Liver (tissue), 8 donors: ENCODE measurements at regions not wholly inside any gene's neighbourhood (a gene's known extent, or its start where the extent isn't known, plus 50 kb on each side); places are given as distances from the start of the nearest gene placed in this dataset.

Experiments
- DNase-seq: peaks from one replicate; pipeline ENCODE4 v3.0.0-alpha.2; 2017; ENCODE audit warnings: low spot score
- H3K27ac ChIP-seq, 2 donors: one replicate each; pipeline ENCODE4 v1.7.0; 2013; ENCODE audit warnings: inconsistent platforms in 2 of 2, low read length in 2 of 2, control low read depth in 1 of 2, low read depth in 1 of 2, mild to moderate bottlenecking in 1 of 2
- H3K27me3 ChIP-seq, 4 donors: one replicate each; pipeline versions ENCODE4 v1.6.1 to v1.7.0; 2013; ENCODE audit warnings: low read length in 3 of 4, inconsistent platforms in 1 of 4, mild to moderate bottlenecking in 1 of 4, moderate library complexity in 1 of 4; ENCODE audit not compliant: control insufficient read depth in 4 of 4, insufficient read depth in 4 of 4
- H3K36me3 ChIP-seq, 4 donors: one replicate each; pipeline versions ENCODE4 v1.6.1 to v1.7.0; 2013; ENCODE audit warnings: low read length in 3 of 4, mild to moderate bottlenecking in 3 of 4, low read depth in 1 of 4, moderate library complexity in 1 of 4; ENCODE audit not compliant: control insufficient read depth in 4 of 4, insufficient read depth in 3 of 4
- H3K4me1 ChIP-seq, 4 donors: one replicate each; pipeline versions ENCODE4 v1.6.1 to v1.7.0; 2013; ENCODE audit warnings: low read length in 3 of 4, mild to moderate bottlenecking in 3 of 4, moderate library complexity in 1 of 4; ENCODE audit not compliant: control insufficient read depth in 4 of 4, insufficient read depth in 4 of 4
- H3K4me3 ChIP-seq, 3 donors: one replicate each; pipeline versions ENCODE4 v1.6.1 to v1.7.0; 2013; ENCODE audit warnings: low read length in 3 of 3, control low read depth in 1 of 3, low read depth in 1 of 3, mild to moderate bottlenecking in 1 of 3
- H3K9ac ChIP-seq, 2 donors: one replicate each; pipeline ENCODE4 v1.7.0; 2013; ENCODE audit warnings: low read length in 2 of 2, mild to moderate bottlenecking in 2 of 2, moderate library complexity in 2 of 2, control low read depth in 1 of 2, low read depth in 1 of 2
- H3K9me3 ChIP-seq, 4 donors: one replicate each; pipeline versions ENCODE4 v1.6.1 to v1.7.0; 2013; ENCODE audit warnings: low read length in 3 of 4; ENCODE audit not compliant: control insufficient read depth in 4 of 4
- CTCF ChIP-seq: fragments of 150-350 bp; IDR thresholded peaks from 2 replicates; pipeline ENCODE4 v1.5.1; 2017; ENCODE audit warnings: improper control_type of control experiment, low read depth, low read length; ENCODE audit not compliant: missing input control
- EGR1 ChIP-seq, 2 donors: IDR thresholded peaks; 2 replicates each; pipeline ENCODE4 v1.6.1; 2016 to 2018; ENCODE audit warnings: antibody characterized with exemption in 2 of 2, low read depth in 2 of 2
- FOXA1 ChIP-seq: IDR thresholded peaks from 2 replicates; pipeline ENCODE4 v1.6.1; 2016; ENCODE audit warnings: antibody characterized with exemption
- FOXA2 ChIP-seq: IDR thresholded peaks from 2 replicates; pipeline ENCODE4 v1.6.1; 2016; ENCODE audit warnings: antibody characterized with exemption
- GABPA ChIP-seq, 2 donors: IDR thresholded peaks in 1 of 2; conservative IDR thresholded peaks in 1 of 2; 2 replicates each; pipeline ENCODE4 v1.6.1; 2016; ENCODE audit warnings: antibody characterized with exemption in 2 of 2, mild to moderate bottlenecking in 1 of 2, moderate library complexity in 1 of 2
- HNF4A ChIP-seq, 2 donors: conservative IDR thresholded peaks; 2 replicates each; pipeline ENCODE4 v1.6.1; 2016; ENCODE audit warnings: antibody characterized with exemption in 2 of 2, mild to moderate bottlenecking in 2 of 2
- HNF4G ChIP-seq: IDR thresholded peaks from 2 replicates; pipeline ENCODE4 v1.6.1; 2016; ENCODE audit warnings: antibody characterized with exemption
- JUND ChIP-seq, 2 donors: IDR thresholded peaks; 2 replicates each; pipeline ENCODE4 v1.6.1; 2016; ENCODE audit warnings: antibody characterized with exemption in 2 of 2
- NR2F2 ChIP-seq: IDR thresholded peaks from 2 replicates; pipeline ENCODE4 v1.6.1; 2016; ENCODE audit warnings: antibody characterized with exemption
- RAD21 ChIP-seq, 2 donors: IDR thresholded peaks; 2 replicates each; pipeline ENCODE4 v1.6.1; 2016; ENCODE audit warnings: antibody characterized with exemption in 2 of 2, mild to moderate bottlenecking in 2 of 2
- REST ChIP-seq: IDR thresholded peaks from 2 replicates; pipeline ENCODE4 v1.6.1; 2016; ENCODE audit warnings: antibody characterized with exemption, mild to moderate bottlenecking
- RXRA ChIP-seq, 2 donors: IDR thresholded peaks; 2 replicates each; pipeline ENCODE4 v1.6.1; 2017 to 2018; ENCODE audit warnings: antibody characterized with exemption in 2 of 2, mild to moderate bottlenecking in 1 of 2
- SP1 ChIP-seq: IDR thresholded peaks from 2 replicates; pipeline ENCODE4 v1.6.1; 2018; ENCODE audit warnings: antibody characterized with exemption, mild to moderate bottlenecking
- TAF1 ChIP-seq: conservative IDR thresholded peaks from 2 replicates; pipeline ENCODE4 v1.6.1; 2016; ENCODE audit warnings: antibody characterized with exemption, mild to moderate bottlenecking
- YY1 ChIP-seq: IDR thresholded peaks from 2 replicates; pipeline ENCODE4 v1.6.1; 2016; ENCODE audit warnings: antibody characterized with exemption, mild to moderate bottlenecking
- WGBS: extraction: QIAGEN DNeasy Blood & Tissue Kit; methylation state at CpG from one replicate; pipeline ENCODE4 v1.1.7; 2013; 5-methylcytosine and 5-hydroxymethylcytosine counted together
- TF ChIP-seq, protein P1 (sequence below): IDR thresholded peaks from 2 replicates; pipeline ENCODE4 v1.6.1; 2016; ENCODE audit warnings: antibody characterized with exemption
- TF ChIP-seq, protein P2 (sequence below): IDR thresholded peaks from 2 replicates; pipeline ENCODE4 v1.6.1; 2016; ENCODE audit warnings: antibody characterized with exemption
- TF ChIP-seq, protein P3 (sequence below): IDR thresholded peaks from 2 replicates; pipeline ENCODE4 v1.6.1; 2016; ENCODE audit warnings: antibody characterized with exemption
- donor health status: healthy.
- donor health status: healthy.
- donor health status: healthy.
- donor health status: healthy.
- donor health status: healthy.

DNA sequence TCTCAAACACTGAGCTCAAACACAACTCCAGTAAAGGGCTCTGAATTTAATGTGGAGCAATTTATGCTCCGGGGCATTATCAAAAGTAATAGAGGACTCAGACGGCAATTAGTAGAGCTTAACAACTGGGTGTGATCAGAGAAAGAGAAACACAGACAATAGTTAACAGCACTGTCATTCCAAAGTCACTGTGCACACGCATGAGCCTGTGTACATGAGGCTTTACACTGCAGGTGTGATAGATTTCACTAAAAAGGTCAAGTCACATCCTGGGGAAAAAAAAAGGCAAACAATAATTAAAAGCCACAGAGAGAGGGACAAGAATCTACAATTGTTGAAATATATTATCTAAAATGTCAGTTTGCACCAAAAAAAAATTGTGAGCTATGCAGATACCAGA is 956.5 kb downstream of the CDH18 start (continued):
- no peak for TF ChIP-seq REST
- no peak for TF ChIP-seq YY1
- TF ChIP-seq RAD21 (IDR thresholded peaks at IDR 0.05), result no peak
- no peak for TF ChIP-seq HNF4A (conservative IDR thresholded peaks at IDR 0.05)
- TF ChIP-seq HNF4G, result no peak
- no peak for TF ChIP-seq FOXA2
- TF ChIP-seq SP1, result no peak

- TF ChIP-seq JUND (IDR thresholded peaks at IDR 0.05), result no peak
- TF ChIP-seq YY1, result no peak
- TF ChIP-seq SP1, result no peak
- TF ChIP-seq CTCF, result no peak
- no peak for TF ChIP-seq RXRA (IDR thresholded peaks at IDR 0.05)
- TF ChIP-seq GABPA (IDR thresholded peaks at IDR 0.05 in 1 of 2, conservative IDR thresholded peaks at IDR 0.05 in 1 of 2), result no peak
- TF ChIP-seq FOXA1, result no peak
- DNase-seq, result no peak
- H3K9me3 ChIP-seq, result no peaks in the 10 kb centered on the region
- H3K36me3 ChIP-seq, result no peaks in the 10 kb centered on the region
- no peak overlapping the region for H3K4me3 ChIP-seq
- no peaks in the 10 kb centered on the region for H3K4me1 ChIP-seq
- no peaks in the 10 kb centered on the region for H3K27me3 ChIP-seq
- H3K9ac ChIP-seq, result no peak overlapping the region
- no peak overlapping the region for H3K27ac ChIP-seq
- 33% methylated on average over 1 of the region's 1 CpG for WGBS
Observed at GRCh38 chr5:19035816-19036215, 952.2 kb downstream of the CDH18 start.

- DNase-seq, result no peak
- Histone ChIP-seq H3K9me3 (no peaks in the 10 kb centered on the region), H3K27me3 (no peaks in the 10 kb centered on the region), H3K4me3 (no peak overlapping the region), H3K27ac (no peak overlapping the region), H3K36me3 (no peaks in the 10 kb centered on the region), H3K9ac (no peak overlapping the region), H3K4me1 (no peaks in the 10 kb centered on the region)
- WGBS, result 86% methylated on average over 2 of the region's 2 CpGs
- no peak for TF ChIP-seq FOXA1
- no peak for TF ChIP-seq HNF4G
- no peak for TF ChIP-seq NR2F2
- TF ChIP-seq, protein P1, sequence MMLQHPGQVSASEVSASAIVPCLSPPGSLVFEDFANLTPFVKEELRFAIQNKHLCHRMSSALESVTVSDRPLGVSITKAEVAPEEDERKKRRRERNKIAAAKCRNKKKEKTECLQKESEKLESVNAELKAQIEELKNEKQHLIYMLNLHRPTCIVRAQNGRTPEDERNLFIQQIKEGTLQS, result no peak
- TF ChIP-seq YY1, result no peak
- no peak for TF ChIP-seq EGR1 (IDR thresholded peaks at IDR 0.05; ENCODE audit: low read depth in 2 of 2)
- no peak for TF ChIP-seq FOXA2
- no peak for TF ChIP-seq HNF4A (conservative IDR thresholded peaks at IDR 0.05)
- TF ChIP-seq CTCF, result no peak
- no peak for TF ChIP-seq RAD21 (IDR thresholded peaks at IDR 0.05)
- TF ChIP-seq GABPA (IDR thresholded peaks at IDR 0.05 in 1 of 2, conservative IDR thresholded peaks at IDR 0.05 in 1 of 2), result no peak
- no peak for TF ChIP-seq RXRA (IDR thresholded peaks at IDR 0.05)
- TF ChIP-seq, protein P2, sequence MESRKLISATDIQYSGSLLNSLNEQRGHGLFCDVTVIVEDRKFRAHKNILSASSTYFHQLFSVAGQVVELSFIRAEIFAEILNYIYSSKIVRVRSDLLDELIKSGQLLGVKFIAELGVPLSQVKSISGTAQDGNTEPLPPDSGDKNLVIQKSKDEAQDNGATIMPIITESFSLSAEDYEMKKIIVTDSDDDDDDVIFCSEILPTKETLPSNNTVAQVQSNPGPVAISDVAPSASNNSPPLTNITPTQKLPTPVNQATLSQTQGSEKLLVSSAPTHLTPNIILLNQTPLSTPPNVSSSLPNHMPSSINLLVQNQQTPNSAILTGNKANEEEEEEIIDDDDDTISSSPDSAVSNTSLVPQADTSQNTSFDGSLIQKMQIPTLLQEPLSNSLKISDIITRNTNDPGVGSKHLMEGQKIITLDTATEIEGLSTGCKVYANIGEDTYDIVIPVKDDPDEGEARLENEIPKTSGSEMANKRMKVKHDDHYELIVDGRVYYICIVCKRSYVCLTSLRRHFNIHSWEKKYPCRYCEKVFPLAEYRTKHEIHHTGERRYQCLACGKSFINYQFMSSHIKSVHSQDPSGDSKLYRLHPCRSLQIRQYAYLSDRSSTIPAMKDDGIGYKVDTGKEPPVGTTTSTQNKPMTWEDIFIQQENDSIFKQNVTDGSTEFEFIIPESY, result no peak
- TF ChIP-seq TAF1, result no peak
- TF ChIP-seq, protein P3, sequence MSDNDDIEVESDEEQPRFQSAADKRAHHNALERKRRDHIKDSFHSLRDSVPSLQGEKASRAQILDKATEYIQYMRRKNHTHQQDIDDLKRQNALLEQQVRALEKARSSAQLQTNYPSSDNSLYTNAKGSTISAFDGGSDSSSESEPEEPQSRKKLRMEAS, result no peak
- TF ChIP-seq SP1, result no peak
- no peak for TF ChIP-seq JUND (IDR thresholded peaks at IDR 0.05)
Observed at GRCh38 chr5:19042106-19042505, 945.9 kb downstream of the CDH18 start.
